ENCODE measurements at regions not wholly inside any gene's neighbourhood (a gene's known extent, or its start where the extent isn't known, plus 50 kb on each side); places are given as distances from the start of the nearest gene placed in this dataset.

DNA sequence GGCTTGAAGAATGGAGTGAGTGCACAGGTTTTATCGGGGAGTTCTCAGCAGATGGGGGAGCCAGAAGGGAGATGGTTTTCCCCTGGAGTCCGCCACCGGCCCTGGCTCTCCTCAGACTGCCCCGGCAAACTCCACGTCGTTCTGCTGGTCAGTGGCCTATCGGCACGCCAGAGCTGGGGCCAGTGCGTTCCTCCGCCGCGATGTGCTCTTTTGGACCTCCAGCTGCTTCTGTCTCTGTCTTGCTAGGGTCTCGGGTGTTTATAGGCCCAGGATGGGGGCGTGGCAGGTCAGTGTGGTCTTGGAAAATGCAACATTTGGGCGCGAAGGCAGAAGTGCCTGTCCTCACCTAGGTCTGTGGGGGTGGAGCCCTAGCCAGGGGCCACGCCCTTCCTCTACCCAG lies 53.0 kb upstream of the ADTRP start:
- TF ChIP-seq REST (IDR thresholded peaks at IDR 0.05; ENCODE audit: insufficient read depth in 1 of 2, low read depth in 2 of 2, low read length in 2 of 2) (no peak), POLR2AphosphoS5 (IDR thresholded peaks at IDR 0.05; ENCODE audit: low read depth, low read length) (no peak), SIN3A (IDR thresholded peaks at IDR 0.05; ENCODE audit: borderline replicate concordance, insufficient read depth, low read length) (no peak), FOXP2 (optimal IDR thresholded peaks at IDR 0.05; ENCODE audit: borderline replicate concordance, extremely low read depth, extremely low read length, insufficient read depth) (no peak), TAF1 (IDR thresholded peaks at IDR 0.05; ENCODE audit: borderline replicate concordance, insufficient read depth, low read length) (no peak)
